SK-N-SH (cell line): ENCODE measurements at regions not wholly inside any gene's neighbourhood (a gene's known extent, or its start where the extent isn't known, plus 50 kb on each side); places are given as distances from the start of the nearest gene placed in this dataset.

Experiments
- CTCF ChIA-PET: fragments of 300-600, 350-600 bp; formaldehyde crosslinking; extraction: SDS; loops from one replicate; lab custom pipeline; 2021; lab: Yijun Ruan, JAX
- POLR2A ChIA-PET: fragments of 350-600 bp; sonication (Branson Sonifier 250); formaldehyde crosslinking; extraction: SDS; loops from one replicate; lab custom pipeline; 2020; ENCODE audit warnings: antibody characterized with exemption, inconsistent platforms; lab: Yijun Ruan, JAX
- DNase-seq: peaks from one replicate; pipeline ENCODE4 v3.0.0; 2012
- H2AFZ ChIP-seq: fragments of 200-600 bp; sonication (generic); 2 replicates; pipeline ENCODE4 v1.8.1; 2016; ENCODE audit warnings: antibody characterized with exemption, mild to moderate bottlenecking, low read depth
- H3F3A ChIP-seq: fragments of 200-600 bp; sonication (generic); replicated peaks from 2 replicates; pipeline ENCODE3; 2016; ENCODE audit warnings: antibody characterized with exemption, mild to moderate bottlenecking; ENCODE audit not compliant: insufficient read depth
- H3K27ac ChIP-seq, 2 experiments: fragments of 200-500 bp in 1 of 2; fragments of 200-600 bp in 1 of 2; sonication (Bioruptor generic) in 1 of 2; sonication (generic), shearing (Covaris generic) in 1 of 2; 2 replicates each; pipeline versions ENCODE4 v1.5.1 to v1.6.1; 2014 to 2016; ENCODE audit warnings: low read depth in 2 of 2, inconsistent platforms in 1 of 2, low read length in 1 of 2, mild to moderate bottlenecking in 1 of 2, mixed read lengths in 1 of 2
- H3K27me3 ChIP-seq: fragments of 200-600 bp; sonication (generic), shearing (Covaris generic); 2 replicates; pipeline ENCODE4 v1.6.1; 2016; ENCODE audit warnings: mixed run types; ENCODE audit not compliant: insufficient read depth
- H3K36me3 ChIP-seq, 2 experiments: fragments of 200-500 bp in 1 of 2; fragments of 200-600 bp in 1 of 2; sonication (Bioruptor generic) in 1 of 2; sonication (generic) in 1 of 2; replicated peaks in 1 of 2; 2 replicates each; pipeline versions ENCODE3 to v1.5.1; 2014 to 2016; ENCODE audit warnings: low read length in 1 of 2, mild to moderate bottlenecking in 1 of 2; ENCODE audit not compliant: insufficient read depth in 2 of 2, control insufficient read depth in 1 of 2
- H3K4me1 ChIP-seq, 2 experiments: fragments of 200-500 bp in 1 of 2; fragments of 200-600 bp in 1 of 2; sonication (Bioruptor generic) in 1 of 2; sonication (generic), shearing (Covaris generic) in 1 of 2; 2 replicates each; pipeline versions ENCODE4 v1.5.1 to v1.6.1; 2014 to 2016; ENCODE audit warnings: low read depth in 1 of 2, low read length in 1 of 2, mixed run types in 1 of 2; ENCODE audit not compliant: insufficient read depth in 2 of 2, control insufficient read depth in 1 of 2
- H3K4me2 ChIP-seq: fragments of 200-600 bp; sonication (generic), shearing (Covaris generic); 2 replicates; pipeline ENCODE4 v1.6.1; 2017; ENCODE audit warnings: mixed run types
- H3K4me3 ChIP-seq, 2 experiments: fragments of 200-500 bp in 1 of 2; fragments of 200-600 bp in 1 of 2; sonication (Bioruptor generic) in 1 of 2; sonication (generic), shearing (Covaris generic) in 1 of 2; 2 replicates each; pipeline versions ENCODE4 v1.5.1 to v1.8.1; 2014 to 2016; ENCODE audit warnings: low read depth in 2 of 2, inconsistent platforms in 1 of 2, low read length in 1 of 2, mild to moderate bottlenecking in 1 of 2, mixed read lengths in 1 of 2, moderate library complexity in 1 of 2
- H3K79me2 ChIP-seq: fragments of 200-600 bp; sonication (generic); 2 replicates; pipeline ENCODE4 v1.8.1; 2017; ENCODE audit warnings: mild to moderate bottlenecking; ENCODE audit not compliant: insufficient read depth
- H3K9ac ChIP-seq: fragments of 200-600 bp; sonication (generic); 2 replicates; pipeline ENCODE4 v1.6.1; 2017; ENCODE audit warnings: mixed run types
- H3K9me2 ChIP-seq: fragments of 200-600 bp; sonication (generic); 2 replicates; pipeline ENCODE4 v1.6.1; 2017; ENCODE audit warnings: mixed run types
- H3K9me3 ChIP-seq: fragments of 200-600 bp; sonication (generic); 2 replicates; pipeline ENCODE4 v1.6.1; 2017; ENCODE audit warnings: mixed run types, mild to moderate bottlenecking, moderate library complexity
- H4K20me1 ChIP-seq: fragments of 200-600 bp; sonication (generic); 2 replicates; pipeline ENCODE4 v1.6.1; 2017; ENCODE audit warnings: mild to moderate bottlenecking, mixed run types; ENCODE audit not compliant: insufficient read depth
- EZH2phosphoT487 ChIP-seq: fragments of 200-600 bp; sonication (generic); IDR thresholded peaks from 2 replicates; pipeline ENCODE4 v1.6.1; 2017; ENCODE audit warnings: low read depth, mixed run types, mild to moderate bottlenecking, antibody characterized with exemption, moderate library complexity, borderline replicate concordance
- FOSL2 ChIP-seq: IDR thresholded peaks from 2 replicates; pipeline ENCODE4 v1.4.0; 2012; ENCODE audit warnings: low read depth, mild to moderate bottlenecking, moderate library complexity, borderline replicate concordance
- GATA2 ChIP-seq: sonication (generic); formaldehyde crosslinking; IDR thresholded peaks from 2 replicates; pipeline ENCODE4 v1.5.0; 2020; ENCODE audit warnings: mild to moderate bottlenecking, missing genetic modification reagents
- MEF2A ChIP-seq: IDR thresholded peaks from 2 replicates; pipeline ENCODE4 v1.4.0; 2012; ENCODE audit warnings: low read depth, borderline replicate concordance
- NRF1 ChIP-seq: IDR thresholded peaks from 2 replicates; pipeline ENCODE4 v1.6.1; 2012; ENCODE audit warnings: low read depth, mild to moderate bottlenecking, low read length
- POLR2AphosphoS5 ChIP-seq: IDR thresholded peaks from 2 replicates; pipeline ENCODE4 v1.6.1; 2012; ENCODE audit warnings: low read depth, low read length
- RCOR1 ChIP-seq: fragments of 150-350 bp; IDR thresholded peaks from 2 replicates; pipeline ENCODE4 v1.6.1; 2017; ENCODE audit warnings: antibody characterized with exemption, low read length
- RFX5 ChIP-seq: IDR thresholded peaks from 2 replicates; pipeline ENCODE4 v1.6.1; 2012; ENCODE audit warnings: mild to moderate bottlenecking, improper control_type of control experiment, low read length
- SIN3A ChIP-seq: IDR thresholded peaks from 2 replicates; pipeline ENCODE4 v1.6.1; 2012; ENCODE audit warnings: low read depth, mild to moderate bottlenecking, low read length, moderate library complexity, borderline replicate concordance
- TAF1 ChIP-seq: IDR thresholded peaks from 2 replicates; pipeline ENCODE4 v1.6.1; 2012; ENCODE audit warnings: low read depth, mild to moderate bottlenecking, low read length, moderate library complexity, borderline replicate concordance
- WGBS: methylation state at CpG from one replicate; pipeline ENCODE4 v1.1.6; 2017; ENCODE audit warnings: low lambda C conversion rate; 5-methylcytosine and 5-hydroxymethylcytosine counted together
- TF ChIP-seq, protein P1 (sequence below): fragments of 150-350 bp; IDR thresholded peaks from 2 replicates; pipeline ENCODE4 v1.6.1; 2016; ENCODE audit warnings: mild to moderate bottlenecking, low read depth, low read length
- TF ChIP-seq, protein P2 (sequence below): fragments of 150-350 bp; IDR thresholded peaks from 2 replicates; pipeline ENCODE4 v1.6.1; 2017; ENCODE audit warnings: antibody characterized with exemption, low read length, low read depth, borderline replicate concordance
- TF ChIP-seq, protein P3 (sequence below): fragments of 200-600 bp; sonication (generic); IDR thresholded peaks from 2 replicates; pipeline ENCODE4 v1.6.1; 2017; ENCODE audit warnings: antibody characterized with exemption, mild to moderate bottlenecking, moderate library complexity
- TF ChIP-seq, protein P4 (sequence below): IDR thresholded peaks from 2 replicates; pipeline ENCODE4 v1.4.0; 2012; ENCODE audit warnings: low read depth

DNA sequence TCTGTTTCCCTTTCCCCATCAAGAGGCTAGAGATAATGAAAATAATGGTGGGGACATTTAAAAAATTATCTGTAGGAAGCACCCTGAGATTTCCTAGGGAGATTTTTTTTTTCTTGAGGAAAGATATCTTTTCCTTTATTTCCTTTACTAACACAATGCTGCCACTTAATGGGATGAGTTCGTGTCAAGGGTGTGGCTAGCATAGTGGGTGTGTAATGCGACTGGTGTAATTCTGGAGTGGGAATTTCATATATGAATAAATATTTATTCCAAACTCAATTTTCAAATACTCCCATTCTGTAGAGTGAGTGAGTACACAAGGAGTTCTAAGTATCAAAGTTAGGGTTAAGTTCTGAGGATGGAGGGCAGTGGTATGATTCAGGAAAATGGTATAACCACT, 66.1 kb upstream of the GALNT15 start:
- Histone ChIP-seq H3K27ac (no peak overlapping the region), H3K9me3 (no peaks in the 10 kb centered on the region), H3K27me3 (no peaks in the 10 kb centered on the region), H3K9me2 (no peaks in the 10 kb centered on the region), H3K79me2 (no peaks in the 10 kb centered on the region), H2AFZ (no peak overlapping the region), H3K36me3 (no peaks in the 10 kb centered on the region), H3F3A (peaks cover 25% of the 10 kb centered on the region), H3K4me1 (peaks cover 0 to 12% of the 10 kb centered on the region in 2 experiments; a peak in 2 of 4 replicates), H3K4me2 (no peak overlapping the region), H3K9ac (no peak overlapping the region), H3K4me3 (no peak overlapping the region), H4K20me1 (no peaks in the 10 kb centered on the region)
- 83% methylated on average over 2 of the region's 2 CpGs for WGBS
- DNase-seq = no peak
- TF ChIP-seq GATA2 (CRISPR knock-in tag) = no peak
- POLR2A ChIA-PET = no interaction called here
- CTCF ChIA-PET = no interaction called here

DNA sequence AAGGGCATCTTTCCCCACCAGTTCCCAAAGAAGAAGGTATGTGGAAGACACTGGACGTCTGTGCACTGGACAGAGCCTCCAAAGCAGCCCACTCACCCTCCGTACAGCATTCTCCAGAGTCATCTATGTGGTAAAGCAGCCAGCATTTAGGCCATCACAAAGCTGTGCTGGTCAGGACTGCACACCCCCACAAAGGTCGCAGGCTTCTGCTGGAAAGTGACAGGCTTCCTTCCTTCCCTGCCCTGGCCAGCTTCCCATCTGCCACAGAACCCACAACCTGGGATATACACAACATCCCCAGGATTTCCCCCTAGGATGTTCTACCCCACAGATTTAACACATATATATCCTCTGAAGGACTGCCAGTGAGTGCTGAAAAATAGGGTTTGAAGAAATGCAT, 64.6 kb upstream of the GALNT15 start:
- H3K4me1 ChIP-seq = peaks cover 0 to 5% of the 10 kb centered on the region in 2 experiments; a peak in 1 of 4 replicates
- no peaks in the 10 kb centered on the region for H3K79me2 ChIP-seq
- CTCF ChIA-PET = no interaction called here
- H3K9me3 ChIP-seq = no peaks in the 10 kb centered on the region
- no peaks in the 10 kb centered on the region for H3K9me2 ChIP-seq
- TF ChIP-seq TAF1 (no peak), SIN3A (no peak), NRF1 (no peak), RCOR1 (no peak), FOSL2 (no peak), MEF2A (no peak), RFX5 (no peak), EZH2phosphoT487 (no peak), POLR2AphosphoS5 (no peak)
- TF ChIP-seq, protein P1, sequence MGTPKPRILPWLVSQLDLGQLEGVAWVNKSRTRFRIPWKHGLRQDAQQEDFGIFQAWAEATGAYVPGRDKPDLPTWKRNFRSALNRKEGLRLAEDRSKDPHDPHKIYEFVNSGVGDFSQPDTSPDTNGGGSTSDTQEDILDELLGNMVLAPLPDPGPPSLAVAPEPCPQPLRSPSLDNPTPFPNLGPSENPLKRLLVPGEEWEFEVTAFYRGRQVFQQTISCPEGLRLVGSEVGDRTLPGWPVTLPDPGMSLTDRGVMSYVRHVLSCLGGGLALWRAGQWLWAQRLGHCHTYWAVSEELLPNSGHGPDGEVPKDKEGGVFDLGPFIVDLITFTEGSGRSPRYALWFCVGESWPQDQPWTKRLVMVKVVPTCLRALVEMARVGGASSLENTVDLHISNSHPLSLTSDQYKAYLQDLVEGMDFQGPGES = no peak
- TF ChIP-seq, protein P2, sequence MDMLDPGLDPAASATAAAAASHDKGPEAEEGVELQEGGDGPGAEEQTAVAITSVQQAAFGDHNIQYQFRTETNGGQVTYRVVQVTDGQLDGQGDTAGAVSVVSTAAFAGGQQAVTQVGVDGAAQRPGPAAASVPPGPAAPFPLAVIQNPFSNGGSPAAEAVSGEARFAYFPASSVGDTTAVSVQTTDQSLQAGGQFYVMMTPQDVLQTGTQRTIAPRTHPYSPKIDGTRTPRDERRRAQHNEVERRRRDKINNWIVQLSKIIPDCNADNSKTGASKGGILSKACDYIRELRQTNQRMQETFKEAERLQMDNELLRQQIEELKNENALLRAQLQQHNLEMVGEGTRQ = no peak
- TF ChIP-seq, protein P3, sequence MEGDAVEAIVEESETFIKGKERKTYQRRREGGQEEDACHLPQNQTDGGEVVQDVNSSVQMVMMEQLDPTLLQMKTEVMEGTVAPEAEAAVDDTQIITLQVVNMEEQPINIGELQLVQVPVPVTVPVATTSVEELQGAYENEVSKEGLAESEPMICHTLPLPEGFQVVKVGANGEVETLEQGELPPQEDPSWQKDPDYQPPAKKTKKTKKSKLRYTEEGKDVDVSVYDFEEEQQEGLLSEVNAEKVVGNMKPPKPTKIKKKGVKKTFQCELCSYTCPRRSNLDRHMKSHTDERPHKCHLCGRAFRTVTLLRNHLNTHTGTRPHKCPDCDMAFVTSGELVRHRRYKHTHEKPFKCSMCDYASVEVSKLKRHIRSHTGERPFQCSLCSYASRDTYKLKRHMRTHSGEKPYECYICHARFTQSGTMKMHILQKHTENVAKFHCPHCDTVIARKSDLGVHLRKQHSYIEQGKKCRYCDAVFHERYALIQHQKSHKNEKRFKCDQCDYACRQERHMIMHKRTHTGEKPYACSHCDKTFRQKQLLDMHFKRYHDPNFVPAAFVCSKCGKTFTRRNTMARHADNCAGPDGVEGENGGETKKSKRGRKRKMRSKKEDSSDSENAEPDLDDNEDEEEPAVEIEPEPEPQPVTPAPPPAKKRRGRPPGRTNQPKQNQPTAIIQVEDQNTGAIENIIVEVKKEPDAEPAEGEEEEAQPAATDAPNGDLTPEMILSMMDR = no peak
- TF ChIP-seq, protein P4, sequence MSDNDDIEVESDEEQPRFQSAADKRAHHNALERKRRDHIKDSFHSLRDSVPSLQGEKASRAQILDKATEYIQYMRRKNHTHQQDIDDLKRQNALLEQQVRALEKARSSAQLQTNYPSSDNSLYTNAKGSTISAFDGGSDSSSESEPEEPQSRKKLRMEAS = no peak
- H3K27ac ChIP-seq = no peak overlapping the region
- no peaks in the 10 kb centered on the region for H3K27me3 ChIP-seq
- peaks cover 23% of the 10 kb centered on the region for H3F3A ChIP-seq
- H3K9ac ChIP-seq = no peak overlapping the region
- POLR2A ChIA-PET = no interaction called here
- no peaks in the 10 kb centered on the region for H4K20me1 ChIP-seq
- no peak overlapping the region for H2AFZ ChIP-seq
- no peak overlapping the region for H3K4me3 ChIP-seq
- 68% methylated on average over 3 of the region's 3 CpGs for WGBS
- no peaks in the 10 kb centered on the region for H3K36me3 ChIP-seq
- no peak overlapping the region for H3K4me2 ChIP-seq
- no peak for DNase-seq
